NCI-H2171 treated with DMSO at 0.1 percent for 48 hours (cell line): ENCODE measurements at regions not wholly inside any gene's neighbourhood (a gene's known extent, or its start where the extent isn't known, plus 50 kb on each side); places are given as distances from the start of the nearest gene placed in this dataset.
A peak's percentile ranks its signal among the peaks of the same experiment; 100 is the strongest.

Experiments
- DNase-seq: peaks from one replicate; lab custom pipeline; 2025; lab: John Stamatoyannopoulos, UW

DNA sequence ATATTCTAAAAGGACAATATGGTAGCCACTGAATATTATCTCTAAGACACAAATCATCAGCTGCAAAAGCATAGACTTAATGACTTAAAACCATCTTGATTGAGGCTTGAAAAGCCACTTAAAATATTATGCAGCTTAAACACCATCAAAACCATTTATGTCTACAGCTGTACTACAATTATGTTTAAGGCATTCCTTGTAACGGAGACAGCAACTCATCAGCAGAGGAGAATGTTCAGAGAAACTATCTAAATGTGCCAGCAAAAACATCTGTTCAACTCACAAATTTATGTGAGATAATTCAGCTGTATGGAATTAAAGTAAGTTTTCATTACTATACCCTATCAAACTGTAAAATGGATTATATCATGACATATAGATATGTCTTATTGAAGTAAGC lies 147.9 kb upstream of the CTSO start:
- no peak for DNase-seq

DNA sequence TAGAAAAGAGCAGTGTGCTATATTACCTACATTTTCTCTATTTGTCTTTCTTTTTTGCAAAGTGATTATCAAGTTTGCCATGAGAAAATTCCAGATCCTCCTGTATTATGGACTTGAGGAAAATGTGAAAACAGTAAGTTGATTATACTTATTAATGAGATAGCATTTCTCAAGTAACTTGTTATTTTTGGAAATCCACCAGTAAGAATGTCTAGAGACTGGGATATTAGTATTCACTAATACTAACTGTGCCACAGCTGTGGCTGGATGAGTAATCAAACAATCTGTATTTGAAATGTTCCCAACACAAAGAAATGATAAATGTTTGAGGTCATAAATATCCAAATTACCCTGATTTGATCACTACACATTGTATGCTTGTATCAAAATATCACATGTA lies 147.0 kb upstream of the CTSO start:
- no peak for DNase-seq

GRCh38 chr4:156098805-156099204 lies 145.1 kb upstream of the CTSO start:
- no peak for DNase-seq

DNA sequence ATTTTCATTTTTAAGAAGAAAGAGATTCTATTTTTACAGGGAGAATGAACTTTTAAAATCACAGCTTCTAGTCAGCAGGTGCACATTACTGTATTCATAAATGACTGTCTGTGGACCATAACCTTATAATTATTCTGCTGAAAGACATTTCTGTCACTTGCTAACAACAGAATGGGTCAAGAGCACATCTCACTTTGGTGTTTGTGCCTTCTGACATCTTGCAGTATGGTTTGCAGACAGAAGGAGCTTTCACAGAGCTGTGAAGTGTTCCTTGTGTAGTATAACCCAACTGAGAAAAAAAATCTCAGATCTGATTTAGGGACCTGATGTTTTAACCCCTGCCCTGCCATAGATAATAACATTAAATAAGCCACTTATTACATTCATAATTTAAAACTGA lies 131.4 kb upstream of the CTSO start:
- no peak for DNase-seq

DNA sequence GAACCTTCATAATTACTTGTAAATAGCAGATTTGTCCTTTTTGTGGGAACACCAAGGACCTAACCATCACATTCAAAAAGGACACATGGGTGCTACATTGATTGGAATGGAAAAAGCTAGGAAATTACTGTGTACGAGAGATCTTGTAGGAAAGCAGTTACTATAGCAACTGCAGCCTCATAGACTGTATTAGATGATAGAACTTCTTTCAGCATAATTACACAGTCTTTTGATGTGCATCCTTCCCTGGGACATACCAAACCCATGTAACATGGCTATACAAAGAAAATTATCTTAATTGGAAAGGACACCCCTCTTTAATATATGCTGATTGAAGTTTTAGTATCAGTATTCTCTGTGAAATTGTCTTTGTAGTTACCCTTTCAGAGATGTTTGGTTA lies 130.7 kb upstream of the CTSO start:
- DNase-seq, result no peak

- no peak for DNase-seq
These were observed 120.3 kb upstream of the CTSO start for GRCh38 chr4:156073976-156074375.

GRCh38 chr4:156060661-156061060 lies 107.0 kb upstream of the CTSO start:
- DNase-seq, result no peak

GRCh38 chr4:156053174-156053573 lies 99.5 kb upstream of the CTSO start:
- no peak for DNase-seq

- no peak for DNase-seq
These were observed 98.5 kb upstream of the CTSO start for GRCh38 chr4:156052116-156052515.

- DNase-seq, result peak; percentile 86
These were observed 85.1 kb upstream of the CTSO start for GRCh38 chr4:156038772-156039171.

DNA sequence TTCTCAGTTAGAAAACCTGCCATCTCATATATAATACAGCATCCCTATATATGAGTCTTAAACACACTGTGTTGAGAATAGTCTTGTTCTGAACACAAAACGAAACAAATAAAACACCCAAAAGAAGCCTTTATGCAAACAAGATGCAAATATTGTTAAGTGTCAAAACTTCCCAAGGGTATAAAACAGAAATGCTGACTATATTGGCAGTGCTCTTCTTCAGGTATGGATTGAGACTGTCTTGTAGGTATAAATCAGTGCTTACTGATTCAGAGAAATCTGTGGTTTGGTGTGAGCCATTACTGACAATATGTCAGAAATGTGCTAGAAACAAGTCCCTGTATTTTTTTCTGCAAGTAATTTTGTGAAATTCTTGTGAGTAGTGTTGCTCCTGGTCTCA lies 82.8 kb upstream of the CTSO start:
- no peak for DNase-seq

GRCh38 chr4:156029691-156030090 lies 76.0 kb upstream of the CTSO start:
- no peak for DNase-seq

DNA sequence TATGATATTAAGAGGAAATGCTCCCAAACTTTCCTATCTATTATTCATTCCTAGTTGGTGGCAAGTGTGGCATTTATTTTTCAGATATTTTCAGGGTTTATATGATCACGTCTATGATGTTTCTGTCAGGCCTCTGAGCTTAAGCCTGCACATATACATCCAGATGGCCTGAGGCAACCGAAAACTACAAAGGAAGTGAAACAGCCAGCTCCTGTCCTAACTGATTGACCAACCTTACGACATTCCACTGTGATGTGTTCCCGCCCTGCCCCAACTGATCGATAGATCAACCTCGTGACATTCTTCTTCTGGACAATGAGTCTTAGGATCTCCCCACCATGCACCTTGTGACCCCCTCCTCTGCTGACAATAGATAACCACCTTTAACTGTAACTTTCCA lies 67.6 kb upstream of the CTSO start:
- DNase-seq, result no peak

DNA sequence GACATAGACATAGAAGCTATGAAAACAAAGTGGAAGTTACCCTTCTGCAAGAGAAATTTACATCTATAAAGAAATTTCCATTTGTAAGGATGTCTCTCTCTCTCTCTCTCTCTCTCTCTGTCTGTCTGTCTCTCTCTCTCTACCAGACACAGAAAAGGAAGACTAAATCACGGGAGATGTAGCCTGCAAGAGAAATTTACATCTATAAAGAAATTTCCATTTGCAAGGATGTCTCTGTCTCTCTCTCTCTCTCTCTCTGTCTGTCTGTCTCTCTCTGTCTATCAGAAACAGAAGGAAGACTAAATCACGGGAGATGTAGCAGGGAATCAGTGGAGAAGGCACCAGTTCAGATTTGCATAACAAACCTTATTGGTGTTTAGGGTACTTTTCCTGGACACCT lies 65.6 kb upstream of the CTSO start:
- DNase-seq, result no peak

- no peak for DNase-seq
These were observed 64.7 kb upstream of the CTSO start for GRCh38 chr4:156018383-156018782.

GRCh38 chr4:156015781-156016180 lies 62.1 kb upstream of the CTSO start:
- DNase-seq, result no peak

DNA sequence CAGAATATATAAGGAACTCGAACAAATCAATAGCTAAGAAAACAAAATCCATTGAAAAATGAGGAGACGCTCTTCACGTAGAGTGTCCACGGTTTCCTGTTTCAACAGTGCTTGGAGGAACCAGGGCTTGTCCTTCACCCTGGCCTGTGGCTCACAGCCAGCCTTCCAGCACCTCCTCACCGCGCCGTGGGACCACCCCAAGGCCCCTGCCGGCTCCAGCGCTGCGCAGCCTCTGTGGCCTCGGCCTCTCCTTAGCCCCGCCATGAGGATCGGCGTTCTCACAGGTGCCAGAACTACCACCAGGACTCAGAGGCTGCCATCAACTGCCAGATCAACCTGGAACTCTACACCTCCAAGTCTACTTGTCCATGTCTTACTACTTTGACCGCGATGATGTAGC lies 52.5 kb upstream of the CTSO start:
- DNase-seq, result no peak
